Pancreas (tissue), 10 donors: ENCODE measurements at regions not wholly inside any gene's neighbourhood (a gene's known extent, or its start where the extent isn't known, plus 50 kb on each side); places are given as distances from the start of the nearest gene placed in this dataset.

ENCODE experiments used
- ATAC-seq, 4 donors: fragments of 200-7000 bp; cut with Tn5 transposase; one replicate each; pipeline versions ENCODE4 v1.8.0 to v1.9.1; 2020; ENCODE audit warnings: mild to moderate bottlenecking in 4 of 4, moderate library complexity in 4 of 4
- DNase-seq, 6 donors: peaks; one replicate each; pipeline ENCODE4 v3.0.0-alpha.2; 2020
- FAIRE-seq: peaks from 2 replicates; lab custom pipeline; 2012; peaks lifted over from hg19 to GRCh38; lab: Jason Lieb, UNC
- H3K27ac ChIP-seq, 4 donors: fragments of 200-600 bp; sonication (generic); 1 replicate in 3 of 4; 2 replicates in 1 of 4; pipeline versions ENCODE4 v1.5.0 to v1.8.0; 2020
- H3K27me3 ChIP-seq, 4 donors: fragments of 200-600 bp; one replicate each; pipeline ENCODE4 v1.8.0; 2021
- H3K36me3 ChIP-seq, 3 donors: fragments of 200-600 bp; sonication (generic) in 1 of 3; one replicate each; pipeline versions ENCODE4 v1.5.0 to v1.8.0; 2020 to 2021
- H3K4me1 ChIP-seq, 3 donors: fragments of 200-600 bp; one replicate each; pipeline ENCODE4 v1.8.0; 2021
- H3K4me3 ChIP-seq, 4 donors: fragments of 200-600 bp; sonication (generic) in 2 of 4; one replicate each; pipeline versions ENCODE4 v1.5.0 to v1.8.0; 2020 to 2021
- H3K9me3 ChIP-seq, 4 donors: fragments of 200-600 bp; one replicate each; pipeline ENCODE4 v1.8.0; 2021
- WGBS, 2 donors: extraction: QIAGEN DNeasy Blood & Tissue Kit; methylation state at CpG; one replicate each; pipeline ENCODE4 v1.1.7; 2013; 5-methylcytosine and 5-hydroxymethylcytosine counted together
- intact Hi-C, 3 donors: fragments of 100-400 bp; cut with DNase I; formaldehyde crosslinking; loops; one replicate each; pipeline versions ENCODE4 v1.11.1 to v1.14.2; 2022
- TF ChIP-seq, protein P1 (sequence below), 4 donors: fragments of 200-600 bp; sonication (generic) in 3 of 4; IDR thresholded peaks; one replicate each; pipeline versions ENCODE4 v1.5.0 to v1.8.0; 2021; ENCODE audit warnings: antibody characterized with exemption in 4 of 4
- donor health status: healthy with polysubstance abuse.
- donor health status: DM: no; HTN: no; CAD: no; lungs with moderate emphysema.
- donor health status: DM: no; HTN: no; CAD: no.
- donor health status: control.
- donor health status: control.
- donor health status: Bipolar disorder and iron deficiency.
- donor health status: DM: yes; HTN: yes; CAD: no.
- donor health status: DM: no; HTN: no; CAD: no.
- donor health status: DM: no; HTN: no; CAD: no.
- donor health status: DM: yes; HTN: yes; CAD: no.

DNA sequence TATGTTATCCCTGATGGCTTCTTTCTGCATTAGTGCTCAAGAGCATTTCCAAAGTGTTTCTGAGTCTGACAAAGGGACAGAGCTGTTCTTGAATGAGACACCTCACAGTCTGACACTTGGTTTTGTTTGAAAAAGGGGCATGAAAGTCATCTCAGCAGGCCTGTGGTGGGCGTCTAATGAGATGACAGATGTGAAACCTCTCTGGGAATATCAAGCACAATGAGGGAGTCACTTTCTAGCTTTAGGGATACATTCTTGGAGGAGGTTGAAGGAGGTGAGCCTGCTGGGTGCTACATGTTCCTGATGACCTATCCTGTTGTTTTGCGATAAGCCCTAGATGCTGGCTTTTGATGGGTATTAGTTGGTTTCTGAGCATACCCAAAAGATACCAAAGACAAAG is 290.5 kb downstream of the NUAK1 start:
- TF ChIP-seq, protein P1, sequence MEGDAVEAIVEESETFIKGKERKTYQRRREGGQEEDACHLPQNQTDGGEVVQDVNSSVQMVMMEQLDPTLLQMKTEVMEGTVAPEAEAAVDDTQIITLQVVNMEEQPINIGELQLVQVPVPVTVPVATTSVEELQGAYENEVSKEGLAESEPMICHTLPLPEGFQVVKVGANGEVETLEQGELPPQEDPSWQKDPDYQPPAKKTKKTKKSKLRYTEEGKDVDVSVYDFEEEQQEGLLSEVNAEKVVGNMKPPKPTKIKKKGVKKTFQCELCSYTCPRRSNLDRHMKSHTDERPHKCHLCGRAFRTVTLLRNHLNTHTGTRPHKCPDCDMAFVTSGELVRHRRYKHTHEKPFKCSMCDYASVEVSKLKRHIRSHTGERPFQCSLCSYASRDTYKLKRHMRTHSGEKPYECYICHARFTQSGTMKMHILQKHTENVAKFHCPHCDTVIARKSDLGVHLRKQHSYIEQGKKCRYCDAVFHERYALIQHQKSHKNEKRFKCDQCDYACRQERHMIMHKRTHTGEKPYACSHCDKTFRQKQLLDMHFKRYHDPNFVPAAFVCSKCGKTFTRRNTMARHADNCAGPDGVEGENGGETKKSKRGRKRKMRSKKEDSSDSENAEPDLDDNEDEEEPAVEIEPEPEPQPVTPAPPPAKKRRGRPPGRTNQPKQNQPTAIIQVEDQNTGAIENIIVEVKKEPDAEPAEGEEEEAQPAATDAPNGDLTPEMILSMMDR (IDR thresholded peaks at IDR 0.05): no peak
- ATAC-seq (no peak), FAIRE-seq (no peak), DNase-seq (no peak)
- 68 to 70% methylated on average over 2 of the region's 2 CpGs for WGBS, 2 donors
- H3K9me3 ChIP-seq: no peaks in the 10 kb centered on the region
- H3K27me3 ChIP-seq: peaks cover 0 to 5% (median 0%) of the 10 kb centered on the region in 4 donors
- H3K27ac ChIP-seq: no peak overlapping the region
- H3K36me3 ChIP-seq: no peaks in the 10 kb centered on the region
- H3K4me1 ChIP-seq: no peaks in the 10 kb centered on the region
- no peak overlapping the region for H3K4me3 ChIP-seq
- intact Hi-C loops: no loop called here

DNA sequence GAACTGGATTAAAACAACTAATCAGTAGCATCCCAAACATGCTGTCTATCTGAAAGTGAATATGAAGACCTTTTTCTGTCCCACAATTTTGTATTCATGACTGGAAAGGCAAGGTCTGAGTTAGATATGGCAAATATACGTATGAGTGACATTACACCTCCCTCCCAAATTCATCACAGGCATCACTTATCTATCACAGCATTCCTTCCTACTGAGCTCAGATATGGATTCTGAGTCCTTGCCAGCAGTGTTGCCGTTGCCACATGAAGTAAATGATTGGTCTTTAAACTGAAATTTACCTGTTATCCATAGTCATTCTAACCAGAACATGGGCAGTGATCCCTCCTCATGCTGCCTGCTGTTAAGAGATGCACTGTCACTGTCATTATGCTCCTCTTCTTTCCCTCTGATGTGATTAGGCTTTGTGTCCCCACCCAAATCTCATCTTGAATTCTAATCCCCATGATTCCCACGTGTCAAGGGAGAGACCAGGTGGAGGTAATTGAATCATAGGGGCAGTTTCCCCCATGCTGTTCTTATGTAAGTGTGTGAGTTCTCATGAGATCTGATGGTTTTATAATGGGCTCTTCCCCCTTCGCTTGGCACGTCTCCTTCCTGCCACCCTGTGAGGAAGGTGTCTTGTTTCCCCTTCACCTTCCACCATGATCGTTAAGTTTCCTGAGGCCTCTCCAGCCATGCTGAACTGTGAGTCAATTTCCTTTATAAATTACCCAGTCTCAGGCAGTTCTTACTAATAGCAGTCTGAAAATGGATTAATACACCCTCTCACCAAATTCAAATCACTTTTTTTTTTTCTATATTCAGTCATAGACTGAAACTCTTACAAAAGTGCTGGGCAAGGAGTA is 288.4 kb downstream of the NUAK1 start:
- no peak overlapping the region for H3K27ac ChIP-seq
- no peak overlapping the region for H3K4me3 ChIP-seq
- DNase-seq (peak in 1 of 6 donors; percentile 11), FAIRE-seq (no peak), ATAC-seq (peak in 1 of 4 donors; percentile 41)
- TF ChIP-seq, protein P1 (IDR thresholded peaks at IDR 0.05): no peak
- WGBS, 2 donors: 34 to 45% methylated on average over 6 of the region's 6 CpGs
- peaks cover 0 to 5% (median 0%) of the 10 kb centered on the region in 4 donors for H3K27me3 ChIP-seq
- H3K4me1 ChIP-seq: no peaks in the 10 kb centered on the region
- no peaks in the 10 kb centered on the region for H3K36me3 ChIP-seq
- no peaks in the 10 kb centered on the region for H3K9me3 ChIP-seq
- intact Hi-C loops: no loop called here

DNA sequence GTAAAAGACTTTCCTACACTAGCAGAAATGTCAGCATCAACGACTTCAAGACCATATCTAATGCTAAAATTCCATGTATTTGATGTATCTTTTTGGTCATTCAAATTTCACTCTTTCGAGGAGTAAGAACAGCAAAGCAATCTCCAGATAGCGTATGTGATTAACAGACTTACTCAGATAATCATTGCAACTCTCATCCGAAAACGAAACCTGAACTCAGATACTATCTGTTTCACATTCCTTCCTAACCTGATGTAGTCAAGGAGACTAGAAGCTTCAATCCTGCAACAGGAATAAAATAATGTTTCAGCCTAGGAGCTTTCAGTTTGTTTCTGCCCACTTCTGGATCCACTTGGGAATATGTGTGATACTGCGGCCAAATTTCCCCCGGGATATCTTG is 286.3 kb downstream of the NUAK1 start:
- Histone ChIP-seq H3K4me3 (no peak overlapping the region), H3K4me1 (no peaks in the 10 kb centered on the region), H3K27ac (no peak overlapping the region), H3K9me3 (no peaks in the 10 kb centered on the region), H3K36me3 (no peaks in the 10 kb centered on the region), H3K27me3 (peaks cover 0 to 5% (median 0%) of the 10 kb centered on the region in 4 donors)
- DNase-seq (no peak), ATAC-seq (no peak), FAIRE-seq (no peak)
- TF ChIP-seq, protein P1 (IDR thresholded peaks at IDR 0.05): no peak
- intact Hi-C loops: no loop called here
- WGBS, 2 donors: 63 to 65% methylated on average over 7 of the region's 7 CpGs

DNA sequence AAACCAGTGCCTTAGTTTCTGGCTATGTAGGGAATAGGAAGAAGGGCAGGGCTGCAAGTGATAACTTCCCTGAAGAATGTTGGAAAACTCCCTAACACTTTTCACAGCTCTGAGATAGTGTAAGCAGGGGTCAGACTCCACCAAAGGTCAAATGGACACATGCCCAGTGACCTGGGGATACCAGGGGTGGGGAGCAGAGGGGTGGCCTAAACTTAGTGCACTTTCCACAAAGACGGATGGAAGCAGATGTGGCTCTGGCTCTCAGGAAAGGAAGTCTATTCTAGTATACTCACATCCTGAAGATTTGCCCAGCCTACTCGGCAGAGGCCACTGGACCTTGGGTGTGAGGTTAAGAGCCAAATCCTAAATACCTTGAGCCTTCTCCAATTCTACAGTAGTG is 285.8 kb downstream of the NUAK1 start:
- Histone ChIP-seq H3K36me3 (no peaks in the 10 kb centered on the region), H3K4me3 (no peak overlapping the region), H3K27me3 (peaks cover 0 to 5% (median 0%) of the 10 kb centered on the region in 4 donors), H3K9me3 (no peaks in the 10 kb centered on the region), H3K27ac (no peak overlapping the region), H3K4me1 (no peaks in the 10 kb centered on the region)
- ATAC-seq (peak in 1 of 4 donors; percentile 45), FAIRE-seq (no peak), DNase-seq (no peak)
- intact Hi-C loops: no loop called here
- TF ChIP-seq, protein P1 (IDR thresholded peaks at IDR 0.05): no peak
- 47 to 53% methylated on average over 2 of the region's 2 CpGs for WGBS, 2 donors

DNA sequence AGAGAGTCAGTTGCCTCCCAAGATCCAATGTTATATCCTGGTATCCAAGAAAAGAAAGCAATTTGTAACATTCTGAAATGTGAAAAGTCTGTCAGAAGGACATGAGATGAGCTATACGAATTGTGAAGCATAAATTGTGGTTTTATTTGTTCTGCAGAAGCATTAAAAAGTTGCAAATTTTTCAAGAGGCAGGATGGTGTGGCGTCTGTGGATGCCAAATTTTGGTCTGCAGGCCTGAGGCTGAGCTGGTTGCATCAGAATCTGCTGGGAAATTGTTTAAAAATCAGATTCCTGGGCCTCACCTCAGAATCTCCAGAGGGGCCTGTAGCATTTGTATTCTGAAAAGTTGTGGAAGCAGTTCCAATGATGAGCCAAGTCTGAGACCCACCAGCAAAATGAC is 284.7 kb downstream of the NUAK1 start:
- Histone ChIP-seq H3K4me3 (no peak overlapping the region), H3K4me1 (no peaks in the 10 kb centered on the region), H3K9me3 (no peaks in the 10 kb centered on the region), H3K27ac (no peak overlapping the region), H3K36me3 (no peaks in the 10 kb centered on the region), H3K27me3 (peaks cover 0 to 5% (median 0%) of the 10 kb centered on the region in 4 donors)
- FAIRE-seq (no peak), ATAC-seq (no peak), DNase-seq (no peak)
- intact Hi-C loops: no loop called here
- WGBS, 2 donors: 53 to 55% methylated on average over 2 of the region's 2 CpGs
- TF ChIP-seq, protein P1 (IDR thresholded peaks at IDR 0.05): no peak
